Left ventricle myocardium inferior (tissue), 1 donor: ENCODE measurements at regions not wholly inside any gene's neighbourhood (a gene's known extent, or its start where the extent isn't known, plus 50 kb on each side); places are given as distances from the start of the nearest gene placed in this dataset.
A peak's percentile ranks its signal among the peaks of the same experiment; 100 is the strongest.

Experiments
- DNase-seq: peaks from one replicate; pipeline ENCODE4 v3.0.0-alpha.2; 2020
- H3K27ac ChIP-seq: fragments of 200-600 bp; replicated peaks from 2 replicates; pipeline ENCODE4 v1.8.0; 2021
- H3K27me3 ChIP-seq: fragments of 200-600 bp; 2 replicates; pipeline ENCODE4 v1.8.0; 2021; ENCODE audit warnings: low read depth
- H3K36me3 ChIP-seq: fragments of 200-600 bp; 2 replicates; pipeline ENCODE4 v1.8.0; 2021
- H3K4me1 ChIP-seq: fragments of 200-600 bp; 2 replicates; pipeline ENCODE4 v1.8.0; 2021
- H3K4me3 ChIP-seq: fragments of 200-600 bp; 2 replicates; pipeline ENCODE4 v1.8.0; 2021; ENCODE audit warnings: mild to moderate bottlenecking, moderate library complexity
- H3K9me3 ChIP-seq: fragments of 200-600 bp; replicated peaks from 2 replicates; pipeline ENCODE4 v1.8.0; 2021
- intact Hi-C: fragments of 100-400 bp; cut with micrococcal nuclease; formaldehyde crosslinking; loops from one replicate; pipeline ENCODE4 v1.11.0; 2022
- TF ChIP-seq, protein P1 (sequence below): fragments of 200-600 bp; IDR thresholded peaks from 2 replicates; pipeline ENCODE4 v1.8.0; 2021; ENCODE audit warnings: antibody characterized with exemption, mild to moderate bottlenecking, borderline replicate concordance
- donor health status: DM: no; HTN: yes; CAD: no; lungs with severe emphysema.

GRCh38 chr3:28000608-28001007 lies 240.8 kb upstream of the CMC1 start:
- H3K9me3 ChIP-seq = peaks cover 29% of the 10 kb centered on the region
- TF ChIP-seq, protein P1, sequence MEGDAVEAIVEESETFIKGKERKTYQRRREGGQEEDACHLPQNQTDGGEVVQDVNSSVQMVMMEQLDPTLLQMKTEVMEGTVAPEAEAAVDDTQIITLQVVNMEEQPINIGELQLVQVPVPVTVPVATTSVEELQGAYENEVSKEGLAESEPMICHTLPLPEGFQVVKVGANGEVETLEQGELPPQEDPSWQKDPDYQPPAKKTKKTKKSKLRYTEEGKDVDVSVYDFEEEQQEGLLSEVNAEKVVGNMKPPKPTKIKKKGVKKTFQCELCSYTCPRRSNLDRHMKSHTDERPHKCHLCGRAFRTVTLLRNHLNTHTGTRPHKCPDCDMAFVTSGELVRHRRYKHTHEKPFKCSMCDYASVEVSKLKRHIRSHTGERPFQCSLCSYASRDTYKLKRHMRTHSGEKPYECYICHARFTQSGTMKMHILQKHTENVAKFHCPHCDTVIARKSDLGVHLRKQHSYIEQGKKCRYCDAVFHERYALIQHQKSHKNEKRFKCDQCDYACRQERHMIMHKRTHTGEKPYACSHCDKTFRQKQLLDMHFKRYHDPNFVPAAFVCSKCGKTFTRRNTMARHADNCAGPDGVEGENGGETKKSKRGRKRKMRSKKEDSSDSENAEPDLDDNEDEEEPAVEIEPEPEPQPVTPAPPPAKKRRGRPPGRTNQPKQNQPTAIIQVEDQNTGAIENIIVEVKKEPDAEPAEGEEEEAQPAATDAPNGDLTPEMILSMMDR = no peak
- no peak overlapping the region for H3K27ac ChIP-seq
- H3K27me3 ChIP-seq = no peaks in the 10 kb centered on the region
- H3K36me3 ChIP-seq = no peaks in the 10 kb centered on the region
- DNase-seq = no peak
- no peaks in the 10 kb centered on the region for H3K4me1 ChIP-seq
- no peak overlapping the region for H3K4me3 ChIP-seq
- intact Hi-C loops = no loop called here

DNA sequence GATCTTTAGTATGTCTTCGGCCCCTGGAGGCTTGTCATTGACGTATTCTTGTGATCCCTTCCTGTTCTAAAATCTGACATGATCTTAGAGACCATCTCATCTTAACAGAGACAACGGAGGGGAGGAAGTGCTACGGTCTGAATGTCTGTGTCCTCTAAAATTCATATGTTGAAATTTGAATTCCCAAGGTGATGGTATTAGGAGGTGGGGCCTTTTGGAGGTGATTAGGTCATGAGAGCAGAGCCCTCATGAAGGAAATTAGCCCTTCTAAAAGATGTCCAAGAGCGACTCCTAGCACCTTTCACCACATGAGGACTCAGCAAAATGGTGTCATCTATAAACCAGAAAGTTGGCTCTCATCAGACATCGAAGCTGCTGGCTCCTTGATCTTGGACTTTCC lies 233.2 kb upstream of the CMC1 start:
- Histone ChIP-seq H3K27ac (peak overlapping the region; percentile 49), H3K4me1 (no peaks in the 10 kb centered on the region), H3K9me3 (peaks cover 15% of the 10 kb centered on the region), H3K4me3 (no peak overlapping the region), H3K36me3 (no peaks in the 10 kb centered on the region), H3K27me3 (no peaks in the 10 kb centered on the region)
- intact Hi-C loops = no loop called here
- TF ChIP-seq, protein P1 = no peak
- DNase-seq = no peak

DNA sequence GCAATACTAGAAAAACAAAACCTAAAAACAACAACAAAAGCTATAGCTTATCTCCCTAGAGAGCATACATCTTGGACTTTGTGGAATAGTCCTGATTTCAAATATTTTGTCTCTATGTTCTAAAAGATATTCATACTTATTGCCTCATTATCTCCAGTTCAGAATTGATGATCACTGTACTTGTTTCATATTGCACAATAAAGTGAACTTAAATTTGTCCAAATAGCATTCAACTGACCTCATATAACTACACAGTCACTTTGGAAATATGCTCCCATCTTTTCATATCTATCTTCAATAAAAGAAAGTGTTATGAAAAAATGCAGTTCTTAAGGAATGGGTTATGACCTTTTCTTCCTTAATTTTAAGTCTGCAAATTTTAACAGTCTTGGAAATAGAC lies 228.6 kb upstream of the CMC1 start:
- no peak for DNase-seq
- Histone ChIP-seq H3K36me3 (no peaks in the 10 kb centered on the region), H3K4me1 (no peaks in the 10 kb centered on the region), H3K27me3 (no peaks in the 10 kb centered on the region), H3K4me3 (no peak overlapping the region), H3K9me3 (peaks cover 15% of the 10 kb centered on the region), H3K27ac (no peak overlapping the region)
- TF ChIP-seq, protein P1 = no peak
- intact Hi-C loops = no loop called here

GRCh38 chr3:28013864-28014473 lies 227.4 kb upstream of the CMC1 start:
- TF ChIP-seq, protein P1 = no peak
- H3K27ac ChIP-seq = no peak overlapping the region
- no peak for DNase-seq
- H3K36me3 ChIP-seq = no peaks in the 10 kb centered on the region
- intact Hi-C loops = no loop called here
- no peak overlapping the region for H3K4me3 ChIP-seq
- no peaks in the 10 kb centered on the region for H3K4me1 ChIP-seq
- peaks cover 15% of the 10 kb centered on the region for H3K9me3 ChIP-seq
- no peaks in the 10 kb centered on the region for H3K27me3 ChIP-seq

DNA sequence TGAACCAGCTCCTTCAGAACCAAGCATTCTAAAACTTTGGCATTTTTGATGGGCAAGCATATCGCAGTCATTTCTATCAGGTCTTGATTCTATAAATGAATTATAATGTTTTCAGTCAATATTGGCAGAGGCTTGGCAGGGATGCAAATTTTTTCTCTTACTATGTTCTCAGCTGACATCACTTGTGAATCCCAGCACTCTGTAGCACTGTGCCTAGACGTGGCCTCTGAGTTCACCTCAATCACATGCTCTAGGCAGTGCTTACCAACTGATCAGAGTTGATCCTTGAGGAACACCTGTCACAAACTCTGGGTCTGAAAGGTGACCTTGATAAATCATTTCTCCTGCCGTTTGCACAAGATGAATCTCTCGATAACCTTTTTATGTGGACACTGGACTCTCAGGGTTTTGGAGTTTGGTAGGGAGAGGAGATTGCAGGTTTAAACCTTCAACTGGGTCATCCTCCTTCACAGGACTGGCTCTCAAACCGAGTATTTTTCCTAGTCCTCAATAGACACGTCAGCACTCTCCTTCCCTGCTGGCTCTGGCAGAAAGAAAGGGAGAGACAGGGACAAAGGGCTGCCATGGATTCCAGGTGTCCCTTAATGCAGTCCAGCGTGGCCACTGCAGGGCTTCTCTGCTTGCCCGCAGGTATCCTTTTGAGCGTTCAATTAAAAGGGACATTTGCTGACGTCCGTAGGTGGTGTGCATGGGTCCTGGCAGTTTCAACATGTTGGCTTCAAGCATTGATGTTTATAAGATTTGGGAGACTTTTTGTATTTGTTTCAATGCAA lies 222.3 kb upstream of the CMC1 start:
- no peaks in the 10 kb centered on the region for H3K36me3 ChIP-seq
- H3K27me3 ChIP-seq = no peaks in the 10 kb centered on the region
- DNase-seq = no peak
- intact Hi-C loops = no loop called here
- H3K4me3 ChIP-seq = no peak overlapping the region
- H3K4me1 ChIP-seq = no peaks in the 10 kb centered on the region
- H3K27ac ChIP-seq = no peak overlapping the region
- TF ChIP-seq, protein P1 = no peak
- H3K9me3 ChIP-seq = peaks cover 22% of the 10 kb centered on the region
